ENCODE measurements at regions not wholly inside any gene's neighbourhood (a gene's known extent, or its start where the extent isn't known, plus 50 kb on each side); places are given as distances from the start of the nearest gene placed in this dataset.

GRCh38 chr1:73874806-73875205, 323.2 kb downstream of the LRRIQ3 start:
- H3F3A ChIP-seq (ENCODE audit: insufficient read depth, low read length): no peaks in the 10 kb centered on the region
- no peak overlapping the region for H3K27ac ChIP-seq (ENCODE audit: low read length)
- H3K4me3 ChIP-seq (ENCODE audit: low read length): no peak overlapping the region
- H3K36me3 ChIP-seq (replicated peaks; ENCODE audit: insufficient read depth, low read length): no peaks in the 10 kb centered on the region
- H3K27me3 ChIP-seq (replicated peaks; ENCODE audit: insufficient read depth, low read length): no peaks in the 10 kb centered on the region
- H2AFZ ChIP-seq (ENCODE audit: low read length): no peak overlapping the region
- no peaks in the 10 kb centered on the region for H3K4me1 ChIP-seq (ENCODE audit: low read length)
- no peaks in the 10 kb centered on the region for H3K9me3 ChIP-seq (replicated peaks; ENCODE audit: insufficient read depth, low read length)
- no peaks in the 10 kb centered on the region for H3K9me2 ChIP-seq (replicated peaks; ENCODE audit: insufficient read depth, low read length)
- H3K79me2 ChIP-seq (ENCODE audit: low read length): no peaks in the 10 kb centered on the region
- TF ChIP-seq CTCF (IDR thresholded peaks at IDR 0.05; ENCODE audit: low read length) (no peak), EZH2 (optimal IDR thresholded peaks at IDR 0.05; ENCODE audit: low read depth, low read length) (no peak), EZH2phosphoT487 (IDR thresholded peaks at IDR 0.05; ENCODE audit: low read length) (no peak)
- no peaks in the 10 kb centered on the region for H4K20me1 ChIP-seq (ENCODE audit: insufficient read depth, low read length)
- H3K4me2 ChIP-seq (ENCODE audit: low read depth, low read length): no peak overlapping the region
- H3K9ac ChIP-seq (ENCODE audit: low read length): no peak overlapping the region
- no peak for DNase-seq

- no peak overlapping the region for H3K9ac ChIP-seq (ENCODE audit: low read length)
- DNase-seq: no peak
- TF ChIP-seq EZH2phosphoT487 (IDR thresholded peaks at IDR 0.05; ENCODE audit: low read length) (no peak), EZH2 (optimal IDR thresholded peaks at IDR 0.05; ENCODE audit: low read depth, low read length) (no peak), CTCF (IDR thresholded peaks at IDR 0.05; ENCODE audit: low read length) (no peak)
Measured at GRCh38 chr1:73868810-73869336, 329.1 kb downstream of the LRRIQ3 start.

GRCh38 chr1:73862355-73862754, 335.6 kb downstream of the LRRIQ3 start:
- Histone ChIP-seq H3K4me1 (ENCODE audit: low read length) (no peaks in the 10 kb centered on the region), H3K27ac (ENCODE audit: low read length) (no peak overlapping the region), H3K4me2 (ENCODE audit: low read depth, low read length) (no peak overlapping the region), H3K9me3 (replicated peaks; ENCODE audit: insufficient read depth, low read length) (no peaks in the 10 kb centered on the region), H3K9ac (ENCODE audit: low read length) (no peak overlapping the region), H3K4me3 (ENCODE audit: low read length) (no peak overlapping the region), H3K79me2 (ENCODE audit: low read length) (no peaks in the 10 kb centered on the region), H4K20me1 (ENCODE audit: insufficient read depth, low read length) (no peaks in the 10 kb centered on the region), H2AFZ (ENCODE audit: low read length) (no peak overlapping the region), H3K36me3 (replicated peaks; ENCODE audit: insufficient read depth, low read length) (no peaks in the 10 kb centered on the region), H3F3A (ENCODE audit: insufficient read depth, low read length) (no peaks in the 10 kb centered on the region), H3K9me2 (replicated peaks; ENCODE audit: insufficient read depth, low read length) (no peaks in the 10 kb centered on the region), H3K27me3 (replicated peaks; ENCODE audit: insufficient read depth, low read length) (no peaks in the 10 kb centered on the region)
- no peak for DNase-seq
- no peak for TF ChIP-seq EZH2 (optimal IDR thresholded peaks at IDR 0.05; ENCODE audit: low read depth, low read length)
- TF ChIP-seq EZH2phosphoT487 (IDR thresholded peaks at IDR 0.05; ENCODE audit: low read length): no peak
- no peak for TF ChIP-seq CTCF (IDR thresholded peaks at IDR 0.05; ENCODE audit: low read length)

More at GRCh38 chr1:73868810-73869336, 329.1 kb downstream of the LRRIQ3 start:
- Histone ChIP-seq H3K79me2 (ENCODE audit: low read length) (no peaks in the 10 kb centered on the region), H3K4me3 (ENCODE audit: low read length) (no peak overlapping the region), H3K36me3 (replicated peaks; ENCODE audit: insufficient read depth, low read length) (no peaks in the 10 kb centered on the region), H3K9me3 (replicated peaks; ENCODE audit: insufficient read depth, low read length) (no peaks in the 10 kb centered on the region), H3F3A (ENCODE audit: insufficient read depth, low read length) (no peaks in the 10 kb centered on the region), H3K27ac (ENCODE audit: low read length) (no peak overlapping the region), H2AFZ (ENCODE audit: low read length) (no peak overlapping the region), H3K27me3 (replicated peaks; ENCODE audit: insufficient read depth, low read length) (no peaks in the 10 kb centered on the region), H4K20me1 (ENCODE audit: insufficient read depth, low read length) (no peaks in the 10 kb centered on the region), H3K9me2 (replicated peaks; ENCODE audit: insufficient read depth, low read length) (no peaks in the 10 kb centered on the region), H3K4me1 (ENCODE audit: low read length) (no peaks in the 10 kb centered on the region), H3K4me2 (ENCODE audit: low read depth, low read length) (no peak overlapping the region)
